C4-2B (cell line): ENCODE measurements at regions not wholly inside any gene's neighbourhood (a gene's known extent, or its start where the extent isn't known, plus 50 kb on each side); places are given as distances from the start of the nearest gene placed in this dataset.

Experiments used
- ZFX ChIP-seq: fragments of 450-650 bp; IDR thresholded peaks from 2 replicates; pipeline ENCODE4 v1.6.1; 2017
- TF ChIP-seq, protein P1 (sequence below): fragments of 450-650 bp; conservative IDR thresholded peaks from 2 replicates; pipeline ENCODE4 v1.5.1; 2017; ENCODE audit warnings: mild to moderate bottlenecking

DNA sequence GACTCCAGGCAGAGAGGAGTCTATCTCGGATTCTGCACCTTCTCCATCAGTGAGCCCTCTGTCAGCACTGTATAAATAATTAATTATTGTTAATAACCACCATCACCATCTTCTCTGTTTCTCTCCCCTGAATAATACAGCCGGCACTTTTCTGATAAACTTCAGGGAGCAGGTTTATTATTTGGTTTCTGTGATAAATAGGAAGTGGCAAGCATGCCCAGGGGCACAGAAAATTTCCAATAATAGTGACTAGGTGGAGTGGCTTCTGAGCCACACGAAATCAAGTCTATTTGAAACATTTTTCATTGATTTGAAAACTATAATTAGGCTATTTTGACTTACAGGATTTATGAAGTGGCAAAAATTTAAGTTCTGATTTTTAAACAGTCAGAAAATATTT is 186.8 kb upstream of the TMEM229A start:
- TF ChIP-seq, protein P1, sequence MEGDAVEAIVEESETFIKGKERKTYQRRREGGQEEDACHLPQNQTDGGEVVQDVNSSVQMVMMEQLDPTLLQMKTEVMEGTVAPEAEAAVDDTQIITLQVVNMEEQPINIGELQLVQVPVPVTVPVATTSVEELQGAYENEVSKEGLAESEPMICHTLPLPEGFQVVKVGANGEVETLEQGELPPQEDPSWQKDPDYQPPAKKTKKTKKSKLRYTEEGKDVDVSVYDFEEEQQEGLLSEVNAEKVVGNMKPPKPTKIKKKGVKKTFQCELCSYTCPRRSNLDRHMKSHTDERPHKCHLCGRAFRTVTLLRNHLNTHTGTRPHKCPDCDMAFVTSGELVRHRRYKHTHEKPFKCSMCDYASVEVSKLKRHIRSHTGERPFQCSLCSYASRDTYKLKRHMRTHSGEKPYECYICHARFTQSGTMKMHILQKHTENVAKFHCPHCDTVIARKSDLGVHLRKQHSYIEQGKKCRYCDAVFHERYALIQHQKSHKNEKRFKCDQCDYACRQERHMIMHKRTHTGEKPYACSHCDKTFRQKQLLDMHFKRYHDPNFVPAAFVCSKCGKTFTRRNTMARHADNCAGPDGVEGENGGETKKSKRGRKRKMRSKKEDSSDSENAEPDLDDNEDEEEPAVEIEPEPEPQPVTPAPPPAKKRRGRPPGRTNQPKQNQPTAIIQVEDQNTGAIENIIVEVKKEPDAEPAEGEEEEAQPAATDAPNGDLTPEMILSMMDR = no peak
- no peak for TF ChIP-seq ZFX
